Glomerular visceral epithelial cell (primary cell): ENCODE measurements at regions not wholly inside any gene's neighbourhood (a gene's known extent, or its start where the extent isn't known, plus 50 kb on each side); places are given as distances from the start of the nearest gene placed in this dataset.

Source experiments
- DNase-seq: peaks from one replicate; pipeline ENCODE4 v3.0.0-alpha.2; 2016; ENCODE audit errors: extremely low spot score

DNA sequence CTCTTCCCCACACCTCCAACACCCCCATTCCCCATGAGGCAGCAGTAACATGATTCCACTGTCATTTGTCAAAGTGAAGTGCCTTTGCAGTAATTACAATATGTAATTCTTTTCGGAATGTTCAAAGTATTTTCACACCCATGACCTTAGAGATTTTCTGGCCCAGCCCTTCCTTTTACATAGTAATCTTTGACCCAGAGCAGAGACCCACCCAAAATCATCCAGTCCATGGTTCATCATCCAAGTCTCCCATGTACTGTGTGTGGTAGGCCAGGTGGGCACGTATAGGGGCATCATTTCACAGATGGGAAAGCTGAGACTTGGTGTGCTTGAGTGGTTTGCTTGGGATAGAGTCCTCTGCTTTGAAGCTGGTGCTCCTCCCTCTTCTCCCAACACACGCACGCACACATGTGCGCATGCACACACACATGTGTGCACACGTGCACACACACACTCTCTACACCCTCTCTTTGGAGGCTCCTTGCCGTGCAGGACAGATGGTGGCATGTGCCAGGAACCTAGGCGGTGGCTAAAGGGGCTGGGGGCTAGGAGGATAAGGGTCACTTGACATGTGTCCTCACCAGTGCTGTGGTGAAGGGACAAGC is 284.7 kb upstream of the ROPN1 start:
- DNase-seq, result no peak

DNA sequence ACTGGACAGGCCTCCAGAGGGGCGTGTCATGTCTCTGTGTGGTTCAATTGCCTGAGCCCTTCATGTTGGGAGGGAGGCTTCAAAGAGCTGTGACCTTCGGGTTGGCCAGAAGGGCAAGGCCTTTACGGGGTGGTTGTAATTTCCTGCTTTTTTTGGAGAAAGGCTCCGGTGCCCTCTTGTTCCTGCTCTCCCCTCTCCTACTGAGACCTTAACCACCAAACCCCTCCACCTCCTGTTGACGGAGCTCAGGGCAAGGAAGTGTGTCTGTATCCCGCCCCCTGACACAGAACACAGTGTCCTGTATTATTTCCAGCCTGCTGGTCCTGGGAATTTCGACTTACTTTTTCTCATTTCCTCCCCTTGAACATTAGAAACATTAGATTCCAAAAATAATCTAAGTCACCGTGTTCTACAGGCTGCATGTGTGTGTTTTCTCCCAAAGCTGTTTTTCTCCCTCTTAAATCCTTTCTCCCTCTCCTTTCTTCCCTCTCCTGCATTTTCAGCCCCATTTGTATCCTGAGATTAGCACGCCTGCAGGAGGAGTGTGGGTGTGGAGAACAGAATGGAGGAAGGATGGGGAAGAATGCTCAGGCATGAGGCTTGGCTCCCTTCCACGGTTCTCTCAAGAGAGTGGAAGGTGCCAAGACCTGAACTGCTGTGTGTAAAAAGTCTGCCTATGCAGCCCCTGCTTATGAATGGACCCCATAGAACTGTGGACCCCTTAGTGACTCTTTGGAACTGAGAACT is 285.4 kb upstream of the ROPN1 start:
- no peak for DNase-seq

DNA sequence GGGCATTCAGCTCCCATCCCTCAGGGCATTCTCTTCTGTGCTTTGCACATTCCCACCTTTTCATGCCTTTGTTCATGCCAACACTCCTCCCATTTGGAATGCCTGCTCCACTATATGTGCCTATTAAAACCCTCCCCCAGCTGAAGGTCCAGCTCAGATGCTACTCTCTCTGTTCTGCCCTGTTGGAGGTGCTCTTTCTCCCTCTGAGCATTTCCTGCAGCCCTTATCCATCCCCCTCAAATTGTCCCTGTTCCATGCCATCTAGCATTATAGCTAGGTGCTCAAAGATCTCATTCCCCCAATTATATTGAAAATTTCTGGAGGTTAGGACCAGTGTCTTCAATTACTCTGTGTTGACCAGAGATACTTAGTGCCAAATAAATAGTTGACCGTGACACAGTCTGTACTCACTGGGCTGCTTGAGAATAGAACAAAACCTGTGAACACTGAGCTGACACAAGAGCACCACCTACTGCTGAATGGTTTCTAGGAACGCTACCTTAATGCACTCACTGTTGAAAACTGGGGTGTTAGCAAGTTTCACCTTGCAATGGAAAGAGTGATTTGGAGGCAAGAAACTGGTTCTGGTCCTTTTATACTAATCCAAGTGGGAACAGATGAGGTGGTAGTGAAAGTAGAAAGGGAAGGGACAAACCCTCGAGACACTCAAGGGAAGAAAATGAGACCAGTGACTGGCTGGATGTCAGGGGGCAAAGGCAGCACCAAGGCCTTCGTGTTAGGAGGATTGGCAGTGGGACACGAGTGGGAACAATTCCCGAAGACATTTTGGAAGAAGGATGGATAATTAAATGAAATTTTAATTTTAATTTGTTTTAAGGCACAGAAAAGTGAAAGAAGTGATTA is 289.8 kb upstream of the ROPN1 start:
- DNase-seq, result peak; percentile 46

DNA sequence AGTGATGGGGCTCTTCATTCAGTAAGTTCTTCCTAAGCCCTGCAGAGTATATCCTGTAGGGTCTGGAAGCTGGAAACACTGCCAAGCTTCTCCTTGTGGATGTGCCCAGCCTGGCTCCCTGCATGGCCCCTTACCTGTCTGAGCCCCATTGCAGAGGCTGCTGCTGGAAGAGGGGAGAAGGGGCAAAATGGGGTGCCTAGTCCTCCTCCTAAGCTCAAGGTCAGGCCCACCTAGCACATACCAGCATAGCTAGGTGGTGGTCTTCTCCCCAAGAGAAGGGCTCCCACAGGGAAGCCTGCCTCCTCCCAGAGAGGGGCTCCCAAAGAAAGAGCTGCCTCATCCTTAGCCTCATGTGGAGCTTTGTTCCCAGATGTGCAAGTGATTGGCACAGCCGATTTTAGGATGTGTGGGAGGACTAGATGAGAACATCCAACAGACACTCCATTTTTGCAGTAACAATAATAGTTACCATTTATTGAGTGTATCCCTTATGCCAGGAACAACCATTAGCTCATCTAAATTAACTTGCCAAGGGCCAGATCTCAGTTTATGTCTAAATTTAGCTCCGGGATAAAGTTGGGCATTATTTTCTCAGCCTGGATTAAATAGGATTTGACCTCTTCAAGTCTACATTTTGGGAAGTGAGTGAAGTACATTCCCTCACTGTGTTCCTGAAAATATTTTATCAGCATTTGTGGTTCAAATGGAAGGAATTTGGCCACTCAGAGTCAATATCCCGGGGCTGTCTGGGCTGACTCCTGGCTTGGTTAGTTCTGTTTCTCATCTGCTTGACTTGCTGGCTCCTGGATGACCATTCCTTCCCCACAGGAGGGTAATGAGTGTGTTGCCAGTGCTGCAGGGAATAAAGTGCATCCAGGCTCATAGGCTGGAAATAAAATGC is 291.1 kb upstream of the ROPN1 start:
- no peak for DNase-seq

DNA sequence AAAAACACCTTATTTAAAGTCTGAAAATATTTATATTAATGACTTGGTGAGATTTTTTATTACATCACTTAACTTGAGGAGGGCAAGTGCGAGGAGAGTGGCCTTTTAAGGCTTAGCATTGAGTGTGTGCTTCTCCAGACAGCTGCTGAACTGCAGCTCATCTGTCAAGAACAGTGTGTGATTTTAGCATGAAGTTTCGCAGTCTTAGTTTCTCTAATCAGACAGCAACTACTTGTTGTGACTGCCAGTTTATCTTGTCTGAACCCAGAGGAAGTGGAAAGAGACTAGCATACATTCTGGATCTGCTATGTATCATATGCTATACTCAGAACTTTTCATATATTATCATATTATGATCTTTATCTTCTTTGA is 291.7 kb upstream of the ROPN1 start:
- DNase-seq, result no peak

DNA sequence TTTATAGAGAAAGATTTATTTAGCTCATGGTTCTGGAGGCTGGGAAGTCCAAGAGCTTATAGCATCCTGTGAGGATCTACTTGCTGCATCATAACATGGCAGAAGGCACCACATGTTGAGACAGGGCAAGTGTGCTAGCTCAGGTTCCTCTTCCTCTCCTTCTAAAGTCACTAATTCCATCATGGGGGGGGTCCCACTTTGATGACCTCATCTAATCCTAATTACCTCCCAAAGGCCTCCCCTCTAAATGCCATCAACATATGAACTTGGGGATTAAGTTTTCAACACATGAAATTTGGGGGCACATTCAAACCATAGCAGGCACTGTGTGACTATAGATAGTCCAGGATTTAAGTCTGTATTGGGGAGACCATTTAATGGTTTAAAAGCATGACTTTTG is 297.1 kb upstream of the ROPN1 start:
- DNase-seq, result no peak

DNA sequence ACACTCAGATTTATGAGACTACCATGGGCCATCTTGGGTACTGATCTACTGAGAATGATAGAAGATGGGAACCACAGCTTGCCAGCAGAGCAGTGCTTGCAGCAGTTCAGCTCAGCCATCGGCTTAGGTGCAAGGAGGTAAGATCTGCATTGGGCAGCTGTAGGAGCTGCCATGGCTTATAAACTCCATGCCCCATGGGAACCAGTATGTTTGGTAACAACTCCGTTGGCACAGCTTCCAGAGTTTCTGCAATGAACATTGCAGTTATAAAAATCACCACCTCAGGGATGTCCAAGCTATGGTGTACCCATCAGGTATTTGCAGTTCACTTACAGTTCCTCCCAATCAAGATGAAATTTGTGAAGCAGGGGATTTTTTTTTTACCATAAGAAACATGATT is 299.1 kb upstream of the ROPN1 start:
- no peak for DNase-seq

DNA sequence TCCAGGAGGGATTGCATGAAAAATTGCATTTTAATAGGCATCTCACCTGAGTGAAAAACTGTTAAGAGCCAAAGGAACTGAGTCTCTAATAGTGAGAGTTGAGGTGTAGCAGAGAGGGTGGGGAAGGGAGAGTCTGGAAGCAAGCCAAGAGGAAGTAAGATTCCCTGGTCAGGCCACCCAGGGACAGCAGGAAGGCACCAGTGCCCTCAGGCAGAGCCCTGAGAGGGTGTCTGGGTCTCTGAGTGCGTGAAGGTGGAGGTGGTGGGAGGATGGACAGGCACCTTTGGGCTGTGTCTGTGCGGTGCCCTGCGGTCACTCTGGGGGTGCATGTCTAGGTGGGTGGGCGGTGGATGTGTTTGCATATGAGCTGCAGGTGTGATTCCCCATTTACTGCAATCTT is 300.4 kb upstream of the ROPN1 start:
- DNase-seq, result peak; percentile 63

DNA sequence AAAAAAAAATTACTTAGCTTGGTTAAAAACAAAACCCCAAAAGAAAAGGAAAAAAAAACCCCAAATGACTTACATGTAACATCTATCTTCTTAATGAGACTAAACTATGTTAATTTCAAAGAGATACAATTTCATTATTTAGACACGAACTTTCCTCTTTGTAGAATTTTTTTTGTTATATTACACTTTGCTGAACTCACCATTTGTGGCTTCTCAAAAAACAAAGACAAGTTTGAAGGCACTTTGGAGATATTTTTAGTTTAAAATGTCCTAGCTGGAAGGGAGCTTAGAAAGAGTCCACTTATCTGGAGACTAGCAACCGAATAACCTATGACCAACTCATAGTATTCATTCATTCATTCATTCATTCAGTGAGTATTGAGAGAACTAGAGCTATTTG is 301.7 kb upstream of the ROPN1 start:
- no peak for DNase-seq

DNA sequence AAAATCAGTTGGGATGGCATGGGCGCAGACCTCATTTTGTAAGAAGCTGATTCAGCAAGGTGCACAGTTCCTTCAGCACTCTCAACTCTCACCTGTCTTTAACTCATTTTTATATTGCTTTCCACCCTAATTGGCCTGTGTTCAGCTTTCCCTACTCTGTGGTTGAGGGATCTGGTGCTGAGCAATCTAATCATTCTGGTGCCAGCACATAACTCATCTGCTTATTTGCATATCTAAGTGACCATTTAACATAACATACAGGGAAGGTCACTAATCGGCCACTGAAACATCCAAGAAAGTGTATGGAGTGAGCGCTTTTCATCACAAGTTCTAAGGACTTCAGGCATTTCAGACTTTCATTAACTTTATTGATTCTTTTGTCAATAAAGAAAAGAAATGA is 303.4 kb upstream of the ROPN1 start:
- DNase-seq, result peak; percentile 31

DNA sequence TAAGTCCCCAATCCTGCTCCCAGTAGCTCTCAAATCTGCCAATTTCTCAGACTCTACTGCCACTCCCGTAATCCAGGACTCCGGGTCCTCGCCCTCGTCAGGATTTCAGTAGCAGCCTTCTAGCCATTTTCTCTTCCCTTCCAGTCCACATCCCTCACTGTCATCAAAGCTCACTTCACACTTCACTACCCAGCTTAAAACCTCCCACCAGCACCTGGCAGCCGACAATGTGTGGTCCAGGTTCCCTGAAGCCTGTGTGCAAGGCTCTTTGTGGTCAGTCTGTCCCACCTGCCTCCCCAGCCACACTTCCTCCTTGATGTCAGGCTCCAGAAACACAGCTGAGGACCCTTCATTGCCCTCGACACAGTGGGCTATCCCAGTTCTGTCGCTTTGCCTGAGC is 304.5 kb upstream of the ROPN1 start:
- peak; percentile 61 for DNase-seq

DNA sequence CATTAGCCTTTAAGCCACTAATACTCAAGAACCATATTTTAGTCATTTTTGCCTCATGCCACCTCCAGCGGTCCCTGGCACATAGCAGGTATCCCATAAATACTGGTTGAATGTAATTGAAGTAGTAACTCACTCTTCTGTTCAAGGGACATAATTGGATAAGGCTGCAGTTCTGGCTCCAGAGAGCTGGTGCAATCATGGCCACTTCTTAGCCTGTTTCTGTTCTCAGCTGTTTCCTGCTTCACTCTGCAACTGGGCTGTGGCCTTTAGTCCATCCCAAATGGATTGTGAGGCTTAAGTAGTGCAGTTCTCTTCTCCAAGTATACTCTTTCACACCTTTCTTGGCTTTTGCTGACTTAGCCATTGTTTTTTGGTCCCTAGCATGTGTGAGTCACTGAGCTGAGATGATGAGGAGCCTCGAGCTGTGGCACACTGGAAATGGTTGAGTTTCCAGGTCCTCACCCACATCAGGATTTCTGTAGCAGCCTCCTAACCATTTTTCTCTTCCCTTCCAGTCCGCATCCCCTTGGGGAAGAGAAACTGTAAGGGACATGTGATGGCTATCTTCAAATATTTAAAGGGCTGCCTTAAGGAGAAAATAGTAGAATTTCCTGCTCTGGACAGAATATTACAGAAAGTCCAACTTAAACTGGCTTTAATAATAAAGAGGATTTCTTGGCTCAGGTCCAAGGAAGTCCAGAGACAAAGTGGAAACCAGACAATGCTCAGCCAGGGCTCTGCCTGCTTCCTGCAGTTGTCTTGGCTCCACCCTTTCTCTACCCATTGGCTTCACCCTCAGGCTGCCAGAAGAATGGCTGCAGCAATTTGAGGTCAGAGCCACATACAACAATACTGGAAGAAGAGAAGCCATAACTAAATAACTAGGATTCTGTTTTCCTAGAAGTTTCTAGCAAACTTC is 305.4 kb upstream of the ROPN1 start:
- peak; percentile 60 for DNase-seq

DNA sequence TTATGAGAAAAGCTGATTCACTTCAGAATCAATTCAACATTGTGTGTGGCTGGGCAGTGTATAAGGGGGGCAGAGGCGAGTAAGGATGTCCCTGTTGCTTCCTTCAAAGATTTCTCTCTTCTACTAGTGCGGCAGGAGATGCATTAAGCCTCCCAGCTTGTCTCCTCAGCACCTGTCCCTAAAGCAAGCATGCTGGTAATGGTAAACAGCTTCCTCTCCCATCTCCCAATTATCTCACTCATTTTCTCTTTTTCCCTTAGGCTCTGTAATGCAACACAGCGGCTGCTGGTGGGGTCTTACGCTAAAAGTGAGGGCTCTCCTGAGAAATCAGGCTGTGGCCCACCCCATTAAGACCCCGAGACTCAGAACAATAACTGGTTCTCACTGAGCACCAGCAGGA is 306.4 kb upstream of the ROPN1 start:
- no peak for DNase-seq

DNA sequence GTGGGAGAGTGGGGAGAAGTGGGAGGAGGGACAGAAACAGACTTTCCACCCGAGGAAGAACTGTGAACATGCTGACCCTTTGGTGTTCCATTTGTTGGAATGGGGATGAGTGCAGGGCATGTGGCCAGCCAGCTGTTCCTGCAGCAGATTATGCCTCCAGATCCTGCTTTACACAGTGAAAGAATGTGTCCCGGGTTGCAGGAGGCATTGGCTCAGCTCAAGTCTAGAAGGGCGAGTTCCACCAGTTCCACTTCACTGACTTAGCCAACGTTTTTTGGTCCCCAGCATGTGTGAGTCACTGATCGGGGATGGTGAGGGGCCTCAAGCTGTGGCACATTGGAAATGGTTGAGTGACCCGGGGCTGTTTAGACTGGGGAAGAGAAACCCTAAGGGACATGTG is 307.0 kb upstream of the ROPN1 start:
- peak; percentile 93 for DNase-seq

DNA sequence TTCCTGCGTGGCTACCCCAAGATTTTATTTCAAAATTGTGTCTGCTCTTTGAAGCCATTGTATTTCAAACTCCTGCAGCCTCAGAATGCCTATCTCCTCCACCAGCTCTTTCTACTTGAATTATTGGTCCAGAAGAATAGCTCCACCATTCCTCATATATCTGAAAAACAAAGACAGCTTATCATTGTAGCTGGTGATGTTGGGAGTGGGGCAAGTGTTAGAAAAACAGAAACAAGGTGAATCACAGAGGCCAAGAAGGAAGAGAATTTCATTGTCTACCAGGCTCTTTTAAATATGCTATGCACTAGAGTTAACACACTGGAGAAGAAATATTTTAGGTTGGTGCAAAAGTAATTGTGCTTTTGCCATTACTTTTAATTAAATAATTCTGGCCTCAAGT is 307.9 kb upstream of the ROPN1 start:
- no peak for DNase-seq

DNA sequence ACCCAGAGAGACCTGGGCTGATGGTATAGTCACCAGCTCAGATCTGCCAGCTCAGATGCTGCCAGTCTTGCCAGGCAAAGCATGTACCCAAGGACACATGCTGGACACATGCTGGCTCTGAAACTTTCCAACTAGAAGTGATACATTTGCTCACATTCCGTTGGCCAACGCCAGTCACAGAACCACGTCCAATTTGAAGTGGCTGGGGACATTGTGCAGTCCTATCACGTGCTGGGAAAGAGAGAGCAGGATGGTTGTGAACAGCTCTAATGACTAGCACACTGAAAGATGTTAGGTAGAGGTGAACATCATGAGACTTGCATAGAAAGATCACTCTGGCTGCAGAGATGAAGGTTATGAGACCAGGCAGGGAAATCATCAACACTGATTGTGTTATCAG is 308.5 kb upstream of the ROPN1 start:
- DNase-seq, result no peak

DNA sequence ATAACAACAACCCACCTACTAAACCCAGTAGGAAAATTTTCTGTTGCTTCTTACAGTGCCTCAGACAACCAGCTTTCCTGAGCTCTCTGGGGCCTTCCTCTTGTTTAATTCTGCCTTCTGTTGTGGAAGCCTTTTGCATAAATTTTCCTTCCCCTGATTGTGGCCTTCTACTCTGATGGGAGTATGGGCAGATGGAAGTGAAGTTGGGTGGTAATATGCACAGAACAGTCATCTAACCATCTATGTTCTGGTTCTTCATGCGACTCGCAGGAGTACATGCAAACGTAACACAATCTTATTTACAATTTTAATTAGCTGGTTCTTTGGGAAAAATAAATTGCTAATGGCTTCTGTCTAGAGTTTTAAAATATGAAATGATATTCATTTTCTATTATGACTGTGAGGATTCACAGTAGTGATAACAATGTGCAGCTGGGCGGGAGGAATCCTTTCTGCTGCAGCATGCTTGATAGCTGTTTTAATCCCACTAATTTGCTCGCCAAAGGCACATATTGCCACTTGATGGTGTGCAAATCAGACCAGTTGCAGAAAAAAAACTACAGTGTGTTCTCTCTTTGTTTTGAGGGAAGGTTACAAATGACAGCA is 311.5 kb upstream of the ROPN1 start:
- no peak for DNase-seq

DNA sequence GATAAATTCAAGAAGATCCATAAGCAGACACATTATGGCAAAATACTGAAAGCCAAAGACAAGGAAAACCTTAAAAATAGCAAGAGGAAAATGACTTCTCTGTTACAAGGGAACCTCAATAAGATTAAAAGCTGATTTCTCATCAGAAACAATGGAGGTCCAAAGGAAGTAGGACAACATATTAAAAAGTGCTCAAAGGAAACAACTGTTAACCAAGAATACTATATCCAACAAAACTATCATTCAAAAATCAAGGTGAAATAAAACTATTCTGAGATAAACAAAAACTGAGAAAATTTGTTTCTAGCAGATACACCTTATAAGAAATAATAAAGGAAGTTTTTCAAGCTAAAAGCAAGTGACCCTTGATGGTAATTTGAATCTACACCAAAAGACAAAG is 314.7 kb upstream of the ROPN1 start:
- DNase-seq, result no peak

DNA sequence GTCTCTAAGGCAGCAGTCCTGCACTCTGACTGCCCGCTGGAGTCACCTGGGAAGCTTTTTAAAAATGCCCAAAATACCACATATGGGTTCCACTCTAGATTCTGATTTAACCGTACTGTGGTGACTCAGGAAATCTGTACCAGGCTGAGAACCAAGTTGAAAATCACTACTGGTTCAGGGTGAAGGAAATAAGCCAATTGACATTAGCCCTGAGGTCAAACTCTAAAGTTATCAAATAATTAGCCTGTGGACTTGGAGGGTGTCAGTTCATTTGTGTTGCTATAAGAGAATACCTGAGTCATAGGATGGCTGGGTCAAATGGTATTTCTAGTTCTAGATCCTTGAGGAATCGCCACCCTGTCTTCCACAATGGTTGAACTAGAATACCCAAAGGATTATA is 321.7 kb upstream of the ROPN1 start:
- DNase-seq, result no peak
